Spleen (tissue), 7 donors: ENCODE measurements at regions not wholly inside any gene's neighbourhood (a gene's known extent, or its start where the extent isn't known, plus 50 kb on each side); places are given as distances from the start of the nearest gene placed in this dataset.

Experiments used
- POLR2A ChIP-seq, 3 donors: fragments of 450-650 bp; IDR thresholded peaks; one replicate each; pipeline ENCODE4 v1.5.1; 2017; ENCODE audit warnings: antibody characterized with exemption in 3 of 3, mild to moderate bottlenecking in 1 of 3
- POLR2AphosphoS5 ChIP-seq, 3 donors: sonication (generic); formaldehyde crosslinking; IDR thresholded peaks; one replicate each; pipeline ENCODE4 v1.5.1; 2017; ENCODE audit warnings: antibody characterized with exemption in 3 of 3
- TF ChIP-seq, protein P1 (sequence below), 11 experiments: fragments of 200-600 bp in 7 of 11; fragments of 450-650 bp in 4 of 11; sonication (generic) in 4 of 11; IDR thresholded peaks in 8 of 11; conservative IDR thresholded peaks in 3 of 11; 1 replicate in 7 of 11; 2 replicates in 4 of 11; pipeline versions ENCODE4 v1.4.0 to v1.8.0; 2016 to 2021; ENCODE audit warnings: antibody characterized with exemption in 11 of 11, inconsistent platforms in 4 of 11, mild to moderate bottlenecking in 1 of 11
- donor health status: DM: no; HTN: no; CAD: no; lungs with moderate emphysema.
- donor health status: DM: no; HTN: no; CAD: no.
- donor health status: DM: no; HTN: no; CAD: no.

DNA sequence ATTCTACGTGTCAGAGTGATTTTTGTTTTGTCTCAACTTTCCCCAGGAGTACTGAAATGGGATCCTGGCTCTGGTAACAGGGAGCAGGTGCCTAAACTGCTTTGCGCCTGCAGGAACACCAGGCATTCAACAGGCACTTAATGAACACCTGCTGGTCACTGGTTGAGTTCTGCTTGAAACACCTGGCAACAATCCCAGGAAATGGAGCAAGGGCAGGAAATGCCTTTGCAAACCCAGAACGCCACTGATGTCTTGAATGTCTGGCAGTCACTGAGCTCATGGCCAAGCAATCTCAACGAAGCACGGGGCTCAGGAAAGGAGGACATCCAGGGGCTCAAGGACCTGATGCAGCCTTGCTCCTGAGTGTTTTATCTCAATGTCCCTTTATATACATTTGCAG is 360.0 kb upstream of the RAB6C start:
- TF ChIP-seq, protein P1, sequence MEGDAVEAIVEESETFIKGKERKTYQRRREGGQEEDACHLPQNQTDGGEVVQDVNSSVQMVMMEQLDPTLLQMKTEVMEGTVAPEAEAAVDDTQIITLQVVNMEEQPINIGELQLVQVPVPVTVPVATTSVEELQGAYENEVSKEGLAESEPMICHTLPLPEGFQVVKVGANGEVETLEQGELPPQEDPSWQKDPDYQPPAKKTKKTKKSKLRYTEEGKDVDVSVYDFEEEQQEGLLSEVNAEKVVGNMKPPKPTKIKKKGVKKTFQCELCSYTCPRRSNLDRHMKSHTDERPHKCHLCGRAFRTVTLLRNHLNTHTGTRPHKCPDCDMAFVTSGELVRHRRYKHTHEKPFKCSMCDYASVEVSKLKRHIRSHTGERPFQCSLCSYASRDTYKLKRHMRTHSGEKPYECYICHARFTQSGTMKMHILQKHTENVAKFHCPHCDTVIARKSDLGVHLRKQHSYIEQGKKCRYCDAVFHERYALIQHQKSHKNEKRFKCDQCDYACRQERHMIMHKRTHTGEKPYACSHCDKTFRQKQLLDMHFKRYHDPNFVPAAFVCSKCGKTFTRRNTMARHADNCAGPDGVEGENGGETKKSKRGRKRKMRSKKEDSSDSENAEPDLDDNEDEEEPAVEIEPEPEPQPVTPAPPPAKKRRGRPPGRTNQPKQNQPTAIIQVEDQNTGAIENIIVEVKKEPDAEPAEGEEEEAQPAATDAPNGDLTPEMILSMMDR (IDR thresholded peaks at IDR 0.05 in 8 of 11, conservative IDR thresholded peaks at IDR 0.05 in 3 of 11), result no peak
- TF ChIP-seq POLR2AphosphoS5 (IDR thresholded peaks at IDR 0.05) (no peak), POLR2A (IDR thresholded peaks at IDR 0.05) (no peak)
